Kasumi-1 (cell line): ENCODE measurements at regions not wholly inside any gene's neighbourhood (a gene's known extent, or its start where the extent isn't known, plus 50 kb on each side); places are given as distances from the start of the nearest gene placed in this dataset.
"Not testable (repeated sequence)": the region's sequence is repeated elsewhere in the genome, so short reads cannot be mapped to it uniquely, and the experiment has no call there.

Experiments
- DNase-seq, 2 experiments: peaks; one replicate each; lab custom pipeline; 2025; lab: John Stamatoyannopoulos, UW

- DNase-seq: no peak
Observed at GRCh38 chr5:110923971-110924370, 147.5 kb upstream of the TSLP start.

GRCh38 chr5:110925398-110925797 lies 146.1 kb upstream of the TSLP start:
- no peak for DNase-seq

GRCh38 chr5:110925916-110926315 lies 145.6 kb upstream of the TSLP start:
- no peak for DNase-seq

- no peak for DNase-seq
Observed at GRCh38 chr5:110932755-110933488, 138.6 kb upstream of the TSLP start.

- no peak for DNase-seq
Observed at GRCh38 chr5:110940136-110940535, 131.4 kb upstream of the TSLP start.

- no peak for DNase-seq
Observed at GRCh38 chr5:110945874-110946436, 125.6 kb upstream of the TSLP start.

GRCh38 chr5:110951373-110951791 lies 120.1 kb upstream of the TSLP start:
- no peak for DNase-seq

- DNase-seq: no peak
Observed at GRCh38 chr5:110956280-110956912, 115.1 kb upstream of the TSLP start.

GRCh38 chr5:110956913-110957813 lies 114.3 kb upstream of the TSLP start:
- DNase-seq: no peak

- DNase-seq: no peak
Observed at GRCh38 chr5:110957934-110958333, 113.6 kb upstream of the TSLP start.

- DNase-seq: no peak
Observed at GRCh38 chr5:110963495-110963894, 108.0 kb upstream of the TSLP start.

GRCh38 chr5:110965773-110966581 lies 105.5 kb upstream of the TSLP start:
- no peak for DNase-seq

- DNase-seq: no peak
Observed at GRCh38 chr5:110968246-110969005, 103.1 kb upstream of the TSLP start.

- DNase-seq: no peak
Observed at GRCh38 chr5:110969502-110969901, 102.0 kb upstream of the TSLP start.

GRCh38 chr5:110973510-110973909 lies 98.0 kb upstream of the TSLP start:
- no peak for DNase-seq

GRCh38 chr5:110977915-110978314 lies 93.6 kb upstream of the TSLP start:
- no peak for DNase-seq

GRCh38 chr5:110985882-110986281 lies 85.6 kb upstream of the TSLP start:
- DNase-seq: not testable (repeated sequence)

- not testable (repeated sequence) for DNase-seq
Observed at GRCh38 chr5:110987573-110987972, 83.9 kb upstream of the TSLP start.

- DNase-seq: no peak
Observed at GRCh38 chr5:110996742-110997141, 74.8 kb upstream of the TSLP start.

- DNase-seq: no peak
Observed at GRCh38 chr5:111002036-111002435, 69.5 kb upstream of the TSLP start.

GRCh38 chr5:111003623-111004022 lies 67.9 kb upstream of the TSLP start:
- no peak for DNase-seq
